OCI-LY7 (cell line): ENCODE measurements at regions not wholly inside any gene's neighbourhood (a gene's known extent, or its start where the extent isn't known, plus 50 kb on each side); places are given as distances from the start of the nearest gene placed in this dataset.

Experiments used
- BruUV-seq: library from RNA; stranded (reverse); fragments of 400-500 nt; replicated peaks from 2 replicates; lab custom pipeline; 2021; lab: Mats Ljungman, UMichigan
- CTCF ChIA-PET: fragments of 300-600 bp; sonication (Branson Sonifier 250); formaldehyde crosslinking; loops from one replicate; lab custom pipeline; 2022; ENCODE audit warnings: antibody characterized with exemption; ENCODE audit not compliant: unreplicated experiment; lab: Charles Lee
- POLR2A ChIA-PET: fragments of 300-600 bp; sonication (Branson Sonifier 250); formaldehyde crosslinking; loops from one replicate; lab custom pipeline; 2022; ENCODE audit warnings: antibody characterized with exemption; lab: Charles Lee
- DNase-seq: peaks from one replicate; pipeline ENCODE4 v3.0.0-alpha.2; 2015; ENCODE audit warnings: low spot score
- H2AFZ ChIP-seq: fragments of 200-600 bp; sonication (generic), shearing (Covaris generic); 2 replicates; pipeline ENCODE4 v1.6.1; 2014; ENCODE audit warnings: mild to moderate bottlenecking, antibody characterized with exemption, low read length, moderate library complexity
- H3K27ac ChIP-seq: fragments of 200-600 bp; sonication (generic); 2 replicates; pipeline ENCODE4 v1.5.1; 2014; ENCODE audit warnings: mixed run types, low read depth, mild to moderate bottlenecking, moderate library complexity, low read length, inconsistent platforms; ENCODE audit not compliant: poor library complexity, severe bottlenecking
- H3K36me3 ChIP-seq: fragments of 200-600 bp; sonication (generic); 2 replicates; pipeline ENCODE4 v1.6.1; 2014; ENCODE audit warnings: mild to moderate bottlenecking, antibody characterized with exemption, low read length, moderate library complexity, mixed read lengths; ENCODE audit not compliant: insufficient read depth
- H3K4me1 ChIP-seq: fragments of 200-600 bp; sonication (generic); 2 replicates; pipeline ENCODE4 v1.5.1; 2014; ENCODE audit warnings: mild to moderate bottlenecking, low read length; ENCODE audit not compliant: insufficient read depth, poor library complexity, severe bottlenecking
- H3K4me2 ChIP-seq: fragments of 200-600 bp; sonication (generic); 2 replicates; pipeline ENCODE4 v1.6.1; 2014; ENCODE audit warnings: mild to moderate bottlenecking, low read length
- H3K4me3 ChIP-seq: fragments of 200-600 bp; sonication (generic); 2 replicates; pipeline ENCODE4 v1.5.1; 2014; ENCODE audit warnings: mild to moderate bottlenecking, low read depth, low read length; ENCODE audit not compliant: poor library complexity, severe bottlenecking
- H3K79me2 ChIP-seq: fragments of 200-600 bp; sonication (generic); 2 replicates; pipeline ENCODE4 v1.6.1; 2016; ENCODE audit warnings: low read depth, mild to moderate bottlenecking, low read length, moderate library complexity, mixed read lengths; ENCODE audit not compliant: insufficient read depth
- H3K9me2 ChIP-seq: fragments of 200-600 bp; sonication (generic); 2 replicates; pipeline ENCODE4 v1.6.1; 2016; ENCODE audit warnings: mild to moderate bottlenecking, low read length, mixed read lengths; ENCODE audit not compliant: insufficient read depth
- H3K9me3 ChIP-seq: fragments of 200-600 bp; sonication (generic); 2 replicates; pipeline ENCODE4 v1.6.1; 2014; ENCODE audit warnings: mild to moderate bottlenecking, mixed run types, low read length, mixed read lengths
- H4K20me1 ChIP-seq: fragments of 200-600 bp; sonication (generic); 2 replicates; pipeline ENCODE4 v1.6.1; 2014; ENCODE audit warnings: mild to moderate bottlenecking, antibody characterized with exemption, low read length, moderate library complexity, mixed read lengths; ENCODE audit not compliant: insufficient read depth
- EZH2phosphoT487 ChIP-seq: fragments of 200-600 bp; sonication (generic); IDR thresholded peaks from 2 replicates; pipeline ENCODE4 v1.6.1; 2018; ENCODE audit warnings: low read depth, borderline replicate concordance, mild to moderate bottlenecking, mixed run types, antibody characterized with exemption, low read length, moderate library complexity, mixed read lengths
- intact Hi-C: fragments of 100-400 bp; cut with micrococcal nuclease; formaldehyde crosslinking; loops from one replicate; pipeline ENCODE4 v1.10.0; 2022; ENCODE audit not compliant: unreplicated experiment
- TF ChIP-seq, protein P1 (sequence below): fragments of 200-600 bp; sonication (generic); conservative IDR thresholded peaks from 2 replicates; pipeline ENCODE4 v1.5.1; 2014; ENCODE audit warnings: mild to moderate bottlenecking, antibody characterized with exemption, low read length, moderate library complexity, mixed read lengths

DNA sequence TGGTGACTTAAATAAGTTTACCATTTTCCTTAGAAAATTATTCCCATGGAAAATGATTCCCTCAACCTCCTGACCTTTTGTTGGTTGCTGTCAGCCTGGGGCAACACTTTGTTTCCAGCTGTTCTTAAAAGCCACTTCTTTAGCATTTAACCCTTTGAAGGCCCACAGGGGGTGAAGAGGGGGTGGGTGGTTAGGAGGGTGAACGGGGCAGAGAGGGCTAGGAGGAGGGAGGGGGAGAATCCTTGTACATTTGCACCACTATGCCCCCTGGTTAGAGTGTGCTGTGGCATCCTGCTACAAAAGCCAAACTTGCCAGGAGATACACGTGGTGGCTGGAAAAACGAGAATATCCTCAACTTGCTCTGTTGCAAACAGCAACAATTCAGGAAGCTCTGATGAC, 273.2 kb upstream of the RGMA start:
- BruUV-seq, result no TSS peak
- H3K9me3 ChIP-seq, result no peaks in the 10 kb centered on the region
- H2AFZ ChIP-seq, result no peak overlapping the region
- H3K4me2 ChIP-seq, result no peak overlapping the region
- H3K4me1 ChIP-seq, result no peaks in the 10 kb centered on the region
- H3K27ac ChIP-seq, result no peak overlapping the region
- TF ChIP-seq, protein P1, sequence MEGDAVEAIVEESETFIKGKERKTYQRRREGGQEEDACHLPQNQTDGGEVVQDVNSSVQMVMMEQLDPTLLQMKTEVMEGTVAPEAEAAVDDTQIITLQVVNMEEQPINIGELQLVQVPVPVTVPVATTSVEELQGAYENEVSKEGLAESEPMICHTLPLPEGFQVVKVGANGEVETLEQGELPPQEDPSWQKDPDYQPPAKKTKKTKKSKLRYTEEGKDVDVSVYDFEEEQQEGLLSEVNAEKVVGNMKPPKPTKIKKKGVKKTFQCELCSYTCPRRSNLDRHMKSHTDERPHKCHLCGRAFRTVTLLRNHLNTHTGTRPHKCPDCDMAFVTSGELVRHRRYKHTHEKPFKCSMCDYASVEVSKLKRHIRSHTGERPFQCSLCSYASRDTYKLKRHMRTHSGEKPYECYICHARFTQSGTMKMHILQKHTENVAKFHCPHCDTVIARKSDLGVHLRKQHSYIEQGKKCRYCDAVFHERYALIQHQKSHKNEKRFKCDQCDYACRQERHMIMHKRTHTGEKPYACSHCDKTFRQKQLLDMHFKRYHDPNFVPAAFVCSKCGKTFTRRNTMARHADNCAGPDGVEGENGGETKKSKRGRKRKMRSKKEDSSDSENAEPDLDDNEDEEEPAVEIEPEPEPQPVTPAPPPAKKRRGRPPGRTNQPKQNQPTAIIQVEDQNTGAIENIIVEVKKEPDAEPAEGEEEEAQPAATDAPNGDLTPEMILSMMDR, result no peak
- TF ChIP-seq EZH2phosphoT487, result no peak
- CTCF ChIA-PET, result no interaction called here
- POLR2A ChIA-PET, result interaction anchor here (0.6 kb wide), 1 partner anchor 493 kb away, joined by 4 read pairs; no protein-coding TSS in a partner anchor
- H3K9me2 ChIP-seq, result no peaks in the 10 kb centered on the region
- H3K79me2 ChIP-seq, result no peaks in the 10 kb centered on the region
- no peak for DNase-seq
- H3K36me3 ChIP-seq, result no peaks in the 10 kb centered on the region
- no peak overlapping the region for H3K4me3 ChIP-seq
- no peaks in the 10 kb centered on the region for H4K20me1 ChIP-seq
- intact Hi-C loops, result no loop called here

DNA sequence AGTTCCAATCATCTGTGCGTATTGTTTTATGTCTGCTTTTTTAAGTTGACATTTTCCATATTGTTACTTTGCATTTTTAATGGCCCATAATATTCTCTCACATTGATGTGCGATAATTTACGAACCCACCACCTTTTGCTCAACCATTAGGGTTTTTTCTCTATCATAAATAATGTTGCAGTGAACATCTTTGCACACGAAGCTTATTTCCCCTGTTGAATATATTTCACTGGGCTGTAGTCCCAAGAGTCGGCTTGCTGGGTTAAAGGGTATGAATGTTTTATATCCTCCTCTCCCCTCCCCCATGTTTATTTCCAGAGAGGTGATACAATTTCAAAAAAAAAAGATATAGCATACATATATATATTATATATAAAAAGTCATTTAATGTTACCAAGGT, 272.7 kb upstream of the RGMA start:
- H2AFZ ChIP-seq, result no peak overlapping the region
- intact Hi-C loops, result no loop called here
- BruUV-seq, result no TSS peak
- POLR2A ChIA-PET, result no interaction called here
- H3K27ac ChIP-seq, result no peak overlapping the region
- H3K79me2 ChIP-seq, result no peaks in the 10 kb centered on the region
- TF ChIP-seq EZH2phosphoT487, result no peak
- TF ChIP-seq, protein P1, result no peak
- no peak overlapping the region for H3K4me2 ChIP-seq
- CTCF ChIA-PET, result no interaction called here
- no peaks in the 10 kb centered on the region for H3K9me3 ChIP-seq
- no peaks in the 10 kb centered on the region for H3K4me1 ChIP-seq
- no peaks in the 10 kb centered on the region for H3K36me3 ChIP-seq
- H4K20me1 ChIP-seq, result no peaks in the 10 kb centered on the region
- no peaks in the 10 kb centered on the region for H3K9me2 ChIP-seq
- no peak overlapping the region for H3K4me3 ChIP-seq
- no peak for DNase-seq

DNA sequence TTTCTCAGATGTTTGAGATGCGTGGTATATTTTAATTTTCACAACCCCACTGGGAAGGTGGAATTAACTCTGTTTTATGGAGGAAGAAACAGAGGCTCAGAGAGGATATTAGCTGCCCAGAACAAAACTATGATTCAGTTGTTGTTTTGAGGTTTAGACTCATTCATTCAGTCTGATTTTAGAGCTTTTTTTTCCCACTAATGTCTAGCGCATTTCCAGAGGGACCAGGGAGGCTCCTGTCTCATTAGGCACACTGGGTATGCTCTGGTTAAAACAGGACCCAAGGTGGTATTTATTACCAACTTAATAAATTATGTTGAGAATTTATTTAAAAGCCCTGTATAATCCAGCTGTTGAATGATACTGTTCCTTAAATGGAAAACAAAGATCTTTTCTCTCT, 272.0 kb upstream of the RGMA start:
- no TSS peak for BruUV-seq
- no peak for DNase-seq
- Histone ChIP-seq H3K79me2 (no peaks in the 10 kb centered on the region), H3K36me3 (no peaks in the 10 kb centered on the region), H3K4me2 (no peak overlapping the region), H3K27ac (no peak overlapping the region), H3K4me1 (no peaks in the 10 kb centered on the region), H3K9me2 (no peaks in the 10 kb centered on the region), H3K9me3 (no peaks in the 10 kb centered on the region), H3K4me3 (no peak overlapping the region), H2AFZ (no peak overlapping the region), H4K20me1 (no peaks in the 10 kb centered on the region)
- POLR2A ChIA-PET, result no interaction called here
- no peak for TF ChIP-seq EZH2phosphoT487
- TF ChIP-seq, protein P1, result no peak
- intact Hi-C loops, result no loop called here
- CTCF ChIA-PET, result no interaction called here
